GM23338 (cell line): ENCODE measurements at regions not wholly inside any gene's neighbourhood (a gene's known extent, or its start where the extent isn't known, plus 50 kb on each side); places are given as distances from the start of the nearest gene placed in this dataset.

Source experiments
- ATAC-seq: fragments of 200-7000 bp; cut with Tn5 transposase; 3 replicates; pipeline ENCODE4 v1.9.1; 2020
- DNase-seq: peaks from one replicate; pipeline ENCODE4 v3.0.0-alpha.2; 2015; ENCODE audit warnings: low spot score
- H2AFZ ChIP-seq: fragments of 200-600 bp; sonication (generic); 2 replicates; pipeline ENCODE4 v1.8.0; 2016; ENCODE audit warnings: antibody characterized with exemption, mild to moderate bottlenecking, moderate library complexity
- H3F3A ChIP-seq: fragments of 200-600 bp; sonication (generic); replicated peaks from 2 replicates; pipeline ENCODE4 v1.8.0; 2017; ENCODE audit warnings: antibody characterized with exemption, mixed run types, low read depth
- H3K27ac ChIP-seq: fragments of 200-600 bp; sonication (generic); 2 replicates; pipeline ENCODE4 v1.6.1; 2016; ENCODE audit warnings: low read depth
- H3K27me3 ChIP-seq: fragments of 200-600 bp; sonication (generic); 2 replicates; pipeline ENCODE4 v1.8.0; 2016; ENCODE audit warnings: mild to moderate bottlenecking, mixed run types, moderate library complexity; ENCODE audit not compliant: insufficient read depth
- H3K36me3 ChIP-seq: fragments of 200-600 bp; sonication (generic); 2 replicates; pipeline ENCODE4 v1.8.0; 2016; ENCODE audit warnings: mild to moderate bottlenecking; ENCODE audit not compliant: insufficient read depth
- H3K4me1 ChIP-seq: fragments of 200-600 bp; sonication (generic); 2 replicates; pipeline ENCODE4 v1.8.0; 2016; ENCODE audit warnings: mild to moderate bottlenecking, moderate library complexity; ENCODE audit not compliant: insufficient read depth
- H3K4me2 ChIP-seq: fragments of 200-600 bp; sonication (generic); 2 replicates; pipeline ENCODE4 v1.7.1; 2017; ENCODE audit warnings: mixed run types
- H3K4me3 ChIP-seq: fragments of 200-600 bp; sonication (generic); 2 replicates; pipeline ENCODE4 v1.6.1; 2016; ENCODE audit warnings: mixed run types
- H3K79me2 ChIP-seq: fragments of 200-600 bp; sonication (generic); replicated peaks from 2 replicates; pipeline ENCODE4 v1.8.0; 2017; ENCODE audit warnings: mild to moderate bottlenecking; ENCODE audit not compliant: insufficient read depth
- H3K9me2 ChIP-seq: fragments of 200-600 bp; sonication (generic); 2 replicates; pipeline ENCODE4 v1.8.0; 2017; ENCODE audit not compliant: insufficient read depth
- H4K20me1 ChIP-seq: fragments of 200-600 bp; sonication (generic); replicated peaks from 2 replicates; pipeline ENCODE4 v1.8.0; 2017; ENCODE audit warnings: mild to moderate bottlenecking; ENCODE audit not compliant: insufficient read depth
- H3K27ac Mint-ChIP-seq: 2 replicates; pipeline ENCODE4 v1.8.0; 2020; ENCODE audit warnings: inconsistent platforms, mild to moderate bottlenecking, moderate library complexity, mixed read lengths
- H3K27me3 Mint-ChIP-seq: 3 replicates; pipeline ENCODE4 v1.8.0; 2022; ENCODE audit warnings: low read depth, mild to moderate bottlenecking, moderate library complexity, mixed read lengths, inconsistent platforms; ENCODE audit not compliant: insufficient read depth, poor library complexity
- H3K36me3 Mint-ChIP-seq: 3 replicates; pipeline ENCODE4 v1.8.0; 2021; ENCODE audit warnings: low read depth, mild to moderate bottlenecking, inconsistent platforms, moderate library complexity, mixed read lengths
- H3K4me1 Mint-ChIP-seq: 3 replicates; pipeline ENCODE4 v1.8.0; 2020; ENCODE audit warnings: mild to moderate bottlenecking, inconsistent platforms, mixed read lengths
- H3K4me3 Mint-ChIP-seq: 3 replicates; pipeline ENCODE4 v1.8.0; 2021; ENCODE audit warnings: moderate library complexity, mild to moderate bottlenecking, inconsistent platforms, mixed read lengths
- H3K9me3 Mint-ChIP-seq: 3 replicates; pipeline ENCODE4 v1.8.0; 2020; ENCODE audit warnings: moderate library complexity, mild to moderate bottlenecking, inconsistent platforms, mixed read lengths
- CREB1 ChIP-seq: fragments of 250-450 bp; sonication (Bioruptor Pico); IDR thresholded peaks from 2 replicates; pipeline ENCODE4 v1.5.0; 2020; ENCODE audit warnings: low read depth, mild to moderate bottlenecking, moderate library complexity
- TF ChIP-seq, protein P1 (sequence below): fragments of 250-450 bp; sonication (Bioruptor Pico); IDR thresholded peaks from 2 replicates; pipeline ENCODE4 v1.5.0; 2020; ENCODE audit warnings: mild to moderate bottlenecking, moderate library complexity

DNA sequence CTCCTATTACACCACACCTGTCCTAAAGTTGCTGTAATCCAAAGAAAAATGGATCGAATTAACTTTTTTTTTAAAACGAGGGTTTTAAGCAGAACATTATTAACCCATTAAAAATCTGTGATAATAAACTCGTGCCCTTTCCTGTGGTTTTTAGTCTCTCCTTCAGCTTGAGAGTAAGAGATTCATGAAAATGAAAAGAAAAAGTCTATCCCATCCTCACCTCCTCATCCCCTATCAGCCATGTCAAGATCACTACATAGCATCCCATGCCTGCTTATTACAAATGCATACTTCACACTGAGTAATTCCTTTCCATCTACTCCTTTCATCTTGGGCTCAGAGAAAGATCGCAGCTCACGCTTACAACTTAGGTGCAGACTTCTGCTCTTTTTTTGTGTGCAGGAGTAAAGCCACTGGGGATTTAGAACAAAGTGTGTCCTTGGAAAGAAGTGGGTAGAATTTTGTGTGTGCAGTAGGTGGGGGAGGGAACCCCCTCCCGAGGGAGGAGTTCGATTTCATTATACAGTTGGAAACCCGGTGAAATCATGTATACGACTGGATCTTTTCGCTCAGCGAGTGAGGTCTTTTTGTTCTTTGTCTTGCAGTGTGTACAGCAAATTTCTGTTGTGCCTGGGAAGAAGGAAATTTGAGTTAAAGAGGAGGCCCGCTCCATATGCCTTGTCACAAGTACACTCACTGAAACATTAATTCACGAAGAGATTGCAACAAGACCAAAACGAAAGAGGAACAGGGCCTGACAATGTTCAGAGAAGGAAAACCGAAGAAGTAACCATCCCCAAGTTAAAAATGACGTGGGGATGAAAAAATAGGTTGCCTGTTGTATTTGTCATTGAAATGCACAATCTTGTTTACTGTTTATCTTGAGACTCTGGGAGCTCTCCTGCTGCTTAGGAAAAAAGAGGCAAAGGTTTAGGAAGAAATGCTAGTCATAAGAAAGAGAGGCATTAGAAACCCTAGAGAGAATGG lies 146.5 kb upstream of the ZNF217 start:
- ATAC-seq, result peak; percentile 44
- Mint-ChIP-seq H3K27ac (peak overlapping the region; percentile 89), H3K4me3 (peak overlapping the region; percentile 38), H3K4me1 (peaks cover 68% of the 10 kb centered on the region), H3K36me3 (no peaks in the 10 kb centered on the region), H3K9me3 (no peaks in the 10 kb centered on the region), H3K27me3 (peaks cover 11% of the 10 kb centered on the region)
- Histone ChIP-seq H3K9me2 (no peaks in the 10 kb centered on the region), H3K4me3 (peak overlapping the region; percentile 23), H3K27ac (peak overlapping the region; percentile 95), H3F3A (no peaks in the 10 kb centered on the region), H3K4me1 (peaks cover 68% of the 10 kb centered on the region), H3K36me3 (no peaks in the 10 kb centered on the region), H3K4me2 (peak overlapping the region; percentile 65), H3K27me3 (no peaks in the 10 kb centered on the region), H3K79me2 (no peaks in the 10 kb centered on the region), H4K20me1 (no peaks in the 10 kb centered on the region), H2AFZ (peak overlapping the region; percentile 8; the same call in 1 of the 2 replicates)
- no peak for DNase-seq
- TF ChIP-seq, protein P1, sequence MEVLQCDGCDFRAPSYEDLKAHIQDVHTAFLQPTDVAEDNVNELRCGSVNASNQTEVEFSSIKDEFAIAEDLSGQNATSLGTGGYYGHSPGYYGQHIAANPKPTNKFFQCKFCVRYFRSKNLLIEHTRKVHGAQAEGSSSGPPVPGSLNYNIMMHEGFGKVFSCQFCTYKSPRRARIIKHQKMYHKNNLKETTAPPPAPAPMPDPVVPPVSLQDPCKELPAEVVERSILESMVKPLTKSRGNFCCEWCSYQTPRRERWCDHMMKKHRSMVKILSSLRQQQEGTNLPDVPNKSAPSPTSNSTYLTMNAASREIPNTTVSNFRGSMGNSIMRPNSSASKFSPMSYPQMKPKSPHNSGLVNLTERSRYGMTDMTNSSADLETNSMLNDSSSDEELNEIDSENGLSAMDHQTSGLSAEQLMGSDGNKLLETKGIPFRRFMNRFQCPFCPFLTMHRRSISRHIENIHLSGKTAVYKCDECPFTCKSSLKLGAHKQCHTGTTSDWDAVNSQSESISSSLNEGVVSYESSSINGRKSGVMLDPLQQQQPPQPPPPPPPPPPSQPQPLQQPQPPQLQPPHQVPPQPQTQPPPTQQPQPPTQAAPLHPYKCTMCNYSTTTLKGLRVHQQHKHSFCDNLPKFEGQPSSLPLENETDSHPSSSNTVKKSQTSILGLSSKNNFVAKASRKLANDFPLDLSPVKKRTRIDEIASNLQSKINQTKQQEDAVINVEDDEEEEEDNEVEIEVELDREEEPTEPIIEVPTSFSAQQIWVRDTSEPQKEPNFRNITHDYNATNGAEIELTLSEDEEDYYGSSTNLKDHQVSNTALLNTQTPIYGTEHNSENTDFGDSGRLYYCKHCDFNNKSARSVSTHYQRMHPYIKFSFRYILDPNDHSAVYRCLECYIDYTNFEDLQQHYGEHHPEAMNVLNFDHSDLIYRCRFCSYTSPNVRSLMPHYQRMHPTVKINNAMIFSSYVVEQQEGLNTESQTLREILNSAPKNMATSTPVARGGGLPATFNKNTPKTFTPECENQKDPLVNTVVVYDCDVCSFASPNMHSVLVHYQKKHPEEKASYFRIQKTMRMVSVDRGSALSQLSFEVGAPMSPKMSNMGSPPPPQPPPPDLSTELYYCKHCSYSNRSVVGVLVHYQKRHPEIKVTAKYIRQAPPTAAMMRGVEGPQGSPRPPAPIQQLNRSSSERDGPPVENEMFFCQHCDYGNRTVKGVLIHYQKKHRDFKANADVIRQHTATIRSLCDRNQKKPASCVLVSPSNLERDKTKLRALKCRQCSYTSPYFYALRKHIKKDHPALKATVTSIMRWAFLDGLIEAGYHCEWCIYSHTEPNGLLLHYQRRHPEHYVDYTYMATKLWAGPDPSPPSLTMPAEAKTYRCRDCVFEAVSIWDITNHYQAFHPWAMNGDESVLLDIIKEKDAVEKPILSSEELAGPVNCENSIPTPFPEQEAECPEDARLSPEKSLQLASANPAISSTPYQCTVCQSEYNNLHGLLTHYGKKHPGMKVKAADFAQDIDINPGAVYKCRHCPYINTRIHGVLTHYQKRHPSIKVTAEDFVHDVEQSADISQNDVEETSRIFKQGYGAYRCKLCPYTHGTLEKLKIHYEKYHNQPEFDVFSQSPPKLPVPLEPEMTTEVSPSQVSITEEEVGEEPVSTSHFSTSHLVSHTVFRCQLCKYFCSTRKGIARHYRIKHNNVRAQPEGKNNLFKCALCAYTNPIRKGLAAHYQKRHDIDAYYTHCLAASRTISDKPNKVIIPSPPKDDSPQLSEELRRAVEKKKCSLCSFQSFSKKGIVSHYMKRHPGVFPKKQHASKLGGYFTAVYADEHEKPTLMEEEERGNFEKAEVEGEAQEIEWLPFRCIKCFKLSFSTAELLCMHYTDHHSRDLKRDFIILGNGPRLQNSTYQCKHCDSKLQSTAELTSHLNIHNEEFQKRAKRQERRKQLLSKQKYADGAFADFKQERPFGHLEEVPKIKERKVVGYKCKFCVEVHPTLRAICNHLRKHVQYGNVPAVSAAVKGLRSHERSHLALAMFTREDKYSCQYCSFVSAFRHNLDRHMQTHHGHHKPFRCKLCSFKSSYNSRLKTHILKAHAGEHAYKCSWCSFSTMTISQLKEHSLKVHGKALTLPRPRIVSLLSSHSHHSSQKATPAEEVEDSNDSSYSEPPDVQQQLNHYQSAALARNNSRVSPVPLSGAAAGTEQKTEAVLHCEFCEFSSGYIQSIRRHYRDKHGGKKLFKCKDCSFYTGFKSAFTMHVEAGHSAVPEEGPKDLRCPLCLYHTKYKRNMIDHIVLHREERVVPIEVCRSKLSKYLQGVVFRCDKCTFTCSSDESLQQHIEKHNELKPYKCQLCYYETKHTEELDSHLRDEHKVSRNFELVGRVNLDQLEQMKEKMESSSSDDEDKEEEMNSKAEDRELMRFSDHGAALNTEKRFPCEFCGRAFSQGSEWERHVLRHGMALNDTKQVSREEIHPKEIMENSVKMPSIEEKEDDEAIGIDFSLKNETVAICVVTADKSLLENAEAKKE (CRISPR knock-in tag), result no peak
- TF ChIP-seq CREB1 (CRISPR knock-in tag), result peak; percentile 29; the same call in 1 of the 2 replicates
